Activated CD8-positive, alpha-beta memory T cell treated with anti-CD3 and anti-CD28 coated beads, Interleukin-2, amount 50 U/mL, for 24 hours (primary cell): ENCODE measurements at regions not wholly inside any gene's neighbourhood (a gene's known extent, or its start where the extent isn't known, plus 50 kb on each side); places are given as distances from the start of the nearest gene placed in this dataset.

Source experiments
- DNase-seq: peaks from one replicate; pipeline ENCODE4 v3.0.0-alpha.2; 2020; ENCODE audit errors: extremely low read depth

- no peak for DNase-seq
These were observed 167.3 kb downstream of the TMEM18 start for GRCh38 chr2:509888-510287.

- no peak for DNase-seq
These were observed 169.1 kb downstream of the TMEM18 start for GRCh38 chr2:508121-508520.

- no peak for DNase-seq
These were observed 170.3 kb downstream of the TMEM18 start for GRCh38 chr2:506866-507265.

- no peak for DNase-seq
These were observed 170.8 kb downstream of the TMEM18 start for GRCh38 chr2:506451-506850.

- no peak for DNase-seq
These were observed 171.3 kb downstream of the TMEM18 start for GRCh38 chr2:505941-506340.

- DNase-seq = no peak
These were observed 173.8 kb downstream of the TMEM18 start for GRCh38 chr2:503288-503999.

GRCh38 chr2:502831-503230 is 174.4 kb downstream of the TMEM18 start:
- no peak for DNase-seq

- no peak for DNase-seq
These were observed 175.5 kb downstream of the TMEM18 start for GRCh38 chr2:501667-502066.

- no peak for DNase-seq
These were observed 176.1 kb downstream of the TMEM18 start for GRCh38 chr2:501130-501529.

- no peak for DNase-seq
These were observed 177.5 kb downstream of the TMEM18 start for GRCh38 chr2:499726-500125.

GRCh38 chr2:498493-499178 is 178.6 kb downstream of the TMEM18 start:
- no peak for DNase-seq

- no peak for DNase-seq
These were observed 179.3 kb downstream of the TMEM18 start for GRCh38 chr2:497770-498492.

- DNase-seq = no peak
These were observed 180.5 kb downstream of the TMEM18 start for GRCh38 chr2:496729-497128.

- DNase-seq = no peak
These were observed 181.4 kb downstream of the TMEM18 start for GRCh38 chr2:495745-496275.

GRCh38 chr2:494853-495252 is 182.4 kb downstream of the TMEM18 start:
- no peak for DNase-seq

GRCh38 chr2:493228-493627 is 184.0 kb downstream of the TMEM18 start:
- DNase-seq = no peak

- no peak for DNase-seq
These were observed 185.0 kb downstream of the TMEM18 start for GRCh38 chr2:492178-492577.

- no peak for DNase-seq
These were observed 187.4 kb downstream of the TMEM18 start for GRCh38 chr2:489838-490237.

- no peak for DNase-seq
These were observed 188.1 kb downstream of the TMEM18 start for GRCh38 chr2:489084-489483.

- no peak for DNase-seq
These were observed 189.8 kb downstream of the TMEM18 start for GRCh38 chr2:487186-488079.

- DNase-seq = no peak
These were observed 190.8 kb downstream of the TMEM18 start for GRCh38 chr2:486371-486770.

- no peak for DNase-seq
These were observed 193.5 kb upstream of the ALKAL2 start for GRCh38 chr2:481388-481787.
